Hepatic stellate cell (primary cell): ENCODE measurements at regions not wholly inside any gene's neighbourhood (a gene's known extent, or its start where the extent isn't known, plus 50 kb on each side); places are given as distances from the start of the nearest gene placed in this dataset.

Experiments used
- DNase-seq: peaks from one replicate; pipeline ENCODE4 v3.0.0; 2011; ENCODE audit warnings: low spot score

DNA sequence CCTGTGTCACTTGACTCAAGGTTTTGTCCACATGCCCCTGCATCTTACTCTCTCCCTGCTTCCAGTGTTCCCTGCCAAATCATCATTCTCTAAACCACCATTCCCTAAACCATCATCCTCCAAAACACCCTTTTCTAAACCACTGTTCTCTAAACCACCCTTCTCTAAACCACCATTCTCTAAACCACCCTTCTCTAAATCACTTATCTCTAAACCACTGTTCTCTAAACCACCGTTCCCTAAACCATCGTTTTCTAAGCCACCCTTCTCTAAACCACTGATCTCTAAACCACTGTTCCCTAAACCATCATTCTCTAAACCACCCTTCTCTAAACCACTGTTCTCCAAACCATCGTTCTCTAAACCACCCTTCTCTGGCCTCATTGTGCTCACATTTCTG is 142.1 kb downstream of the CXCL12 start:
- no peak for DNase-seq

DNA sequence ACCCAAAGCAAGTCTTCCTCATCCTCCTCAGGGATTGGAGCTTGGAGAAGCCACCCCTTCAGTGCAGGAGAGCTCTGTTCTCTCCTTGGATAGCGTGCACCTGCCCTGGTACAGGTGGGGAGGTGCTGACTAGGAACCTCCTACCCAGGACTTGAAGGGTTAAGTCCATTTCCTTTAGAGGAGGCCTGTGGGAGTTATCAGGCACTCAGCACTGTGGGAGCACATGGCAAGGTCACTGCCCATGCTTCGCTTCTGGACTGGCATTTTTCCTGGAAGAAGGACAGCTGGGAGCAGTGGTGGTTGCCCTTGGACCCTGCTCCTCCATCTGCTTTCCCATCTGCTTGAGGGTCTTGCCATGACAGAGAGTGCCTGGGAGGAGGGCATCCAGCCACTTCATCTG is 142.8 kb downstream of the CXCL12 start:
- DNase-seq, result no peak

DNA sequence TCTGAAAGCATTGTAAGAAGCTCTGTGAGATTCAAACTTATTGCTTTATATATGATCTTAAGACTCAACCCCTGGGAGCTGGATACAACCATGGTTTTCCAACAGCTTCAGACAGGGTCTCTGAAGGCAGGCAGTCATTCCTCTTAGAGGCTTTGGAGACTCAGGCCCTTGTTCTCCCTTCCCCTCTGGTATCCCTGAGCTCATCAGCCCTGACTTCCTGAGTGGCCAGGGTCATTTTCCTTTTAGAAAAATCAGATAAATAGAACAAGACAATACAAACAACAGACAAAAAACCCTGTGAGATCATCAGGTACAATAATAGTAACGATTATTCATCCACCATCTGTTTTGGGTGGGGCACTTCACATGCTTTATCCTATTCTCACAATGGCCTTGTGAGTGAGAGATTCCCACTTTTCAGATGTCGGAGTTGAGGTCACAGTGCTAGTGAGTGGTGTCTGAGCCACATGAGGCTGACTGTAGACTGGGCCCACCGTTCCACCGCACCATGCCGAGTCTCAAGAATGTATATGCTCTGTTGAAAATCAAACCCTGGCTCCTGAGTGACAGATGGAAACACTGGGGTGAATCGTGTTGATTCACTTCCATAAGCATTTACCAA is 144.2 kb downstream of the CXCL12 start:
- no peak for DNase-seq

DNA sequence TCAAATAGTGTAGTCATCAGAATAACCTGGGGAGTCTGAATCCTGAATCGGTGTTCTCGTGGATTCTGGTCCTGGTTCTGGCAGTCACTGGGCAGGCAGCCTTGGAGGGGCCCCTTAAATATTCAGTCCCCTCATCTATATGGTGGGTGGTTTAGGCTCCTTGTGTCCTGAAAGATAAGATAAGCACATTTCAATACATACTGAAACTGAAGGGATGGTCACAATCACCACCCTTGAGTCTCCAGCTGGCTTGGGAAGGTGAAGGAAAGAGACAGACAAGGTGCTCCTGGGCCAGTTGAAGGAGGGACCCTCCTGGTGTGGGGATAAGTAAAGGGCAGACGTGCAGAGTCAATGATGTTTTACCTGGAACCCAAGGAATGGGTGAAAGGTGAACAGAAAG is 146.7 kb downstream of the CXCL12 start:
- no peak for DNase-seq

DNA sequence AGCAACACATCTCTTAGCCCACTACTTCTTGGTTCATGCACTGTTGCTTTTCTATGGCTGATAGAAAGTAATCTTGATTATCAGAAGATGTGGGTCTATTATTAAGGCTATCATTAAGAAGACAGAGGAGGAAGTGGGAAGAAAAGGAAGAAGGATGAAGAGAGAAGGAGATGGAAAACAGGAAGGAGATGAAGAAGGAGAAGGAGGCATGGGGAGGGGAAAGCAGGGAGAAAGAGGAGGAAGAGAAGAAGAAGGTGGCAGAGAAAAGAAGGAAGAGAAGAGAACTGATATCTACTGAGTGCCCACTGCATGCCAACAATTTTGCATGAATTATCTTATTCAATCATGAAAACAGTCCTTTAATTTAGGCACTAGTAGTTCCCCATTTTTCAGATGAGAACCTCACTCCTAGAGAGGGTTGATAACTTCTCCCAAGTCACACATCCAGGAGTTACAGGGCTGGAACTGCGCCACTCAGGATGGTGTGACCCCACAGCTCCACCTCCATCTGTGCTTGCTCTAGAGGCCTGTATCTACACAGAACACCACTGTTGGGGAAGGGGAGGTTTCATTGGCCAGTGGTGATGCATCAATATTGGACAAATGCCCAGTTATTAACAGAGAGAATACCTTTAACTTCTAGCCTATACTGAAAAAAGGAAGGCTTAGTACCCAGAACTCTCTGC is 147.4 kb downstream of the CXCL12 start:
- no peak for DNase-seq

DNA sequence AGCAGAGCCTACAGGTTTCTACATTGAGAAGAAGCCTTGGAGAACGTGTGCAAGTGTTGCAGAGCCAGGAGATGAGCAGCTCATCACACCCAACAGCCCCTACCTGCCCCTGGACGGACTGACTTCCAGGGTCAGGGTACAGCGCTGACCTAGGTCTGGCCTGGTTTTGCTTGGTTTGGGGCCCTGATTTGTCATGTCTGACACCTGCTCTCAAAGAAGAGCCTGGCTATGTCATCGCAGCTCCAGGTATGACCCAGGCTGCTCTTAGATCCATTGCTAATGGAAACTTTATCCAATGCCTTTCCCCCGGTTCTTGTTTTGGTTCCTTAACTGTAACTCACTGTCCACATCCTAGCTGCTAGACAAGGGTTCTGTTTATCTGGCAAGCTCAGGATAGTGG is 149.5 kb downstream of the CXCL12 start:
- no peak for DNase-seq

DNA sequence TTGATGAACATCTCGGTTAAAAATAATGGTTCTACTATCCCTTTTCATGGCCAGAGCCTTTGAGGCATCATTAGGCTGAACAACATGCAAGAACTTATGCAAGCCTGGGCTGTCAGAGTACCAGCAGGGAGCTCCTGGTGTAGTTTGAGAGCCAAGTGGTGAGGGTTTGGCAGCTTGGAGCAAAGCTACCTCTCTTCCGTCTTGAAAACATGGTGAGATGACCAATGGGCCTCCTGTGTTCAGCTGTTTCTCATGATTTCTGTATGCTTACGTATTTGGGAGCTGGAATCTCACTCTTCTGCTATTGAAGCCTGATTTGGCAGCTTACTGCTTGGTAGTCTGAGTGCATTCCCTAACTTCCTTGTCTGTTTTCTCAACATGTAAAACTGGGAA is 150.4 kb downstream of the CXCL12 start:
- no peak for DNase-seq

DNA sequence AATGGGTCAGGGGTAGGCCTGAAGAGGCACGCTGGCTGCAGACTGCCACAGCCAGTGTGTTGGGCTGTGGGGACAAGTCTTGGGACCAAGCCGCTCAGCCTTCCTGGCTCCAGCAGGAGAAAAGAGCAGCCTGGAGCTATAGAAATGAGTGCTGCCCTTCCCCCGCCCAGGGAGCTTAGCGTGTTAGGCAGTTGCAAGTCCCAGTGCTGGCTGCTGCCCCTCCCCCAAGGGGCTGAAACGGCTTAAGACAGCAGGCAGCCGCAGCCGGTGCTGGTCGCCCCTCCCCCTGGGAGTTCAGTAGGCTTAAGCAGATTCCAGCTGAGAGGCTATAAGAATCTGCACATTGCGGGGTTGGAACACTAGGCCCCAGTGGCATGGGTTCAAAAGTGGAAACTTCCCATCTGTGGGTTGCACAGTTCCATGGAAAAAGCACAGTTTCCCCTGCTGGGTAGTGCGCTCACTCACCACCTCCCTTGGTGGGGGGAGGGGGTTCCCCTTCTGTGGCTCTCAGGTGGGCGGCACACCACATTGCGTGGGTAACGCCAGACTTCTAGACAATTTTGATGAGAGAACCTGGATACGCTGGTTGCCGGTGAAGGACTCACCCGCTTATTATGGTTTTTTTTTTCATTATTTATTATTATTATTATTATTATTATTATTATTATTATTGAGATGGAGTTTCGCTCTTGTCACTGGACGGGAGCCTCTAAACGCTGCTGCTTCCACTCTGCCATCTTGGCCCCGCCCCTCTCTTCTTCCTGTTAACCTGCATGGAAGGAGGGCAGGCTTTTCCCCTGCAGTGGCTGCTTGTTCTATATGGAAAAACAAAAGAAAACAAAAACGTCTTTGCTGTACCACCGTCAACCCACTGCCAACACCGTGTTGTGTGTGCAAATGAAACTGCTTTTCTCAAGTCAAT is 151.1 kb downstream of the CXCL12 start:
- no peak for DNase-seq

DNA sequence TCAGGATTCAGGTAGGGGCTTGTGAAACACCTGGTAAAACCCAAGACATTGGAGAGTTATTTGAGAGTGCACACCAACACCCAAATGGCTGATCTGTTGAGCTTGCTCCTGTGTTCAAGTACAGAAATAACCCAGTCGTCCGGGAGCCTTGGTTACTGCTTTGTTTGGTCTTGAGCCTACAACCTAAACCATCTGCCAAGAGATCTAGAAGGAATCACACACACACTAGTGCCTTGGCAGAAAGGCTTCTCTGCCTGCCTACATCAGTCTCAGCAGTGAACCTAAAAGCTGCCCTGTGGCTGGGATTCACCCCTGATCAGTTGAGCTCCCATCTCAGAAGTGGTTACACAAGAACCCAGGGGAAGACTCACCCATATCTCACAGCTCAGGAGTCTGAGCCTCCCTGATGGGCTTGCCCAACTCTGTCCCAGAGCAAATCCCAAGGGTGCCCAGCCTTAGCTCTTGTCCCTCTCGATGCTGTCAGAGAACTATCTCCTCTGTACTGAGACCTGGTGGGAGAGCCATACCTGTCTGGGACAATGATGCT is 167.6 kb downstream of the CXCL12 start:
- no peak for DNase-seq

DNA sequence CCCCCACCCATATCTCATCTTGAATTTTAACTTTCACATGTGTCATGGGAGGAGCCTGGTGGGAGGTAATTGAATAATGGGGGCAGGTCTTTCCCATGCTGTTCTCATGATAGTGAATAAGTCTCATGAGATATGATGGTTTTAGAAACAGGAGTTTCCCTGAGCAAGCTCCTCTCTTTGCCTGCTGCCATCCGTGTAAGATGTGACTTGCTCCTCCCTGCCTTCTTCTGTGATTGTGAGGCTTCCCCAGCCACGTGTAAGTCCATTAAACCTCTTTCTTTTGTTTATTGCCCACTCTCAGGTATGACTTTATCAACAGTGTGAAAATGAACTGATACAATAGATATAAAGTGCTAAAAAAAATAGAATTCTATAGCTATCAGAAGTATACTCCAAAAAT is 168.8 kb downstream of the CXCL12 start:
- no peak for DNase-seq

DNA sequence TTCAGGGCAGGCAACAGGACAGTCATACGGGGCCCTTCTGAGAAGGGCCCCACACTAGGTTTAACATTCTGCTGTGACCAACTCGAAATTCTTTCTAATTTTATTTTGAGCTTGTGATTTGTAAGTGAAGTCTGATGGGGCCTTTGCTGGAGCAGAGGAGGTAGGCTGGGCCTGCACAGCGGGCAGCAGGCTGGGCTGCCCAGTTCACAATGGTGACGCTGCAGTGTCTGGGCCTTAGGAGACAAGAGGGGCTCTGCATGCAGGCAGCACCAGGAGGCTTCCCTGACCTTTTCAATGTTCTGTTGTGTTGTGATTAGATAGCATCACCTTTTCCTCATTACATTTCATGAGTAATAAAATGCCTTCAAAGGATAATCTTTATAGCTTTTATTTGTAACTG is 175.1 kb downstream of the CXCL12 start:
- DNase-seq, result no peak

DNA sequence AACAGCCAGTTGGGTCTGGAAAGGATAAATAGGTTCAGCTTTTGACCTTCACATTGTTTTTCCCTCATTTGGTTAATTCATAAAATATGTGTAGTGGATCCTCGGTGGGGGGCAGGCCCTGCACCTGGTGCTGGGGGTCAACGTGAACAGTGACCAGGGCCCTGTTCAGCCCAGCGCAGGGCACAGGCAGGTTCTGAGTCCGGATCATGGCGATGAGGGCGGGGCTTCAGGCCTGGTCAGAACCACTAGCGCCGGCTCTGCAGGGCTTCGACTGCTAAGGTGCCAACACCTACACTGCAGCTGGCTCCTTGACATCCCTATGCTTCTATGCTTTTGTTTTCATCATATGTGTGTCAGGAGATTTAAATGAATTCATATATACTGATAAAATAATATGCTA is 177.7 kb downstream of the CXCL12 start:
- DNase-seq, result no peak

DNA sequence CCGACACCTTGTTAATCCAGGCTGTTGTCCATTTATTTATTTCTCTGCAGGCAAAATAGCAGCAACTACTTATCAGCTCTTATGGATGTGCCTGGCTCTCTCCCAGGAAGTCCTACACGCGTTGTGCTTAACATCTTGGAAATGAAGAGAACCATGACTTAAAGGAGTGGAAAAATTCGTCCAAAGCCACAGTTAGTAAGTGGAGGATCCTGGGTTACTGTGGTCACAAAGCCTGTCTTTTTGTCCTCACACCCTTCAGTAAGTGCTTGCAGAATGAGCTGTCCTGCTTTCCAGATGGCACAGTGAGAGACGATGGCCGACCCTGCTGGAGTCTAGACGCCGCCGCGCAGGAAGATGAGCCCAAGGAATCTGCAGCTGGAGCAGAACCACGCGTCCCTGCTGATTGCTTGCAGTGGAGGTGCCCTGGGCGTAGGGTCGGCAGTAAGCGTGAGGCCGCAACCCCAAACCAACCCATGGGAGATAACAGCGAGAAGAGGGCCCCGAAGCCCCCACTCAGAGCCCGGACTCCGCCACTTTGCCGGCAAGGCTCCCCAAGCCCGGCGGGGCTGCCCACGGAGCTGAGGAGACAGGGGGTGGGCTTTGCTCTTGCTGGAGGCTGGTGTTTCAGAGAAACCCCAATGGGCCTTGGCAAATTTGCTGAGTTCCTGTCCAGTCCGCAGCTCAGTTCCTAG is 178.6 kb downstream of the CXCL12 start:
- DNase-seq, result no peak

DNA sequence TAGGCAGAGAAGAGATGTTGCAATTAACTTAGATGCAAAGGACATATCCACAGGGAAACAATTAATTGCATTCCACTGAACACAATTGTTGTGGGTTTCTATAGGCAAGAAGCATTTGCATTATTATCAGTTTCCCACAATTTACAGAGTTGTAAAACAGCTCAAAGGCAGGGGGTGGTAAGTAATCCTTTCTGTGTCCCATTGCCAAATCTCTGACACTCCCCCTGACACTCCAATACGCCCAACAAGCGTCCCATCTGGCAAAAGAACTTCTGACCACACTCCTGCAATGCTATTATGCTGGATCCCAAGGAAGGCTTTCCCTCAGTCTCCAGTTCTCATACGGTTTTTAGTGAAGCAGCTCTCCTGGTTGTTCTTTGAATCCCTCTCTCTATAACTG is 179.8 kb downstream of the CXCL12 start:
- no peak for DNase-seq

DNA sequence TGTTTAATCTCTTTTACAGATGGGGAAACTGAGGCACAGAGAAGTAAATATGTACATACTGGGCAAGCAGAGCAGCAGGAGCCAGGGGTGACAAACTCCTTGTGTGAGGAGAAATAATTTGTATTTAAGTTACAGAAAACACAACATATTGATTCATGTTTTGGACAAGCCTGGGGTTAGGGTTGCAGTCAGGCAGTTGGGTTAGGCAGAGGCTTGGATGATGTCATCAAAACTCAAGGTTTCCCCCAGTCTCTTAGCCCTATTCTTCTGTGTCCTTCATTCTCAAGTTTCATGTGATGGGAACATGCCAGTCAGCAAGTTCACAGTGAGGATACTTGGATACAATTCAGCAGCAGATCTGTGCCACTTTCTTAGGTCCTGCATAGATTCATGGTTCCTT is 181.4 kb downstream of the CXCL12 start:
- DNase-seq, result no peak

DNA sequence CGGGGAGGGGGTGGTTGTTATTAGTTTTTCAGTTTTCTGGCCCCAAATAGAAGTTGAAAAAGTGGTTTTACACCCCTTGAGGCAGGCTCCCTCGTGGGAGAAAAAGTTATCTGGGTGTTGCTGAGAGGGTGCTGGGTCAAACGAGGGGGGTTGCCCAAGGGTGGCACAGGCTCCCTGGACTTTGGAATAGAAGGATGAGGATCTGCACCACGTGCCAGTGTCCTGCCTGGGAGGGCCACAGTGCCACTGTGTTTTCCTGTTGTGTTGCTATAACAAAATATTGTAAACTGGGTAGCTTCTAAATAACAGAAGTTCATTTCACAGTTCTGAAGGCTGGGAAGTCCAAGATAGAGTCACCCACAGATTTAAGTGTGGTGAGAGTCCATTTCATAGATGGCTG is 181.9 kb downstream of the CXCL12 start:
- no peak for DNase-seq

DNA sequence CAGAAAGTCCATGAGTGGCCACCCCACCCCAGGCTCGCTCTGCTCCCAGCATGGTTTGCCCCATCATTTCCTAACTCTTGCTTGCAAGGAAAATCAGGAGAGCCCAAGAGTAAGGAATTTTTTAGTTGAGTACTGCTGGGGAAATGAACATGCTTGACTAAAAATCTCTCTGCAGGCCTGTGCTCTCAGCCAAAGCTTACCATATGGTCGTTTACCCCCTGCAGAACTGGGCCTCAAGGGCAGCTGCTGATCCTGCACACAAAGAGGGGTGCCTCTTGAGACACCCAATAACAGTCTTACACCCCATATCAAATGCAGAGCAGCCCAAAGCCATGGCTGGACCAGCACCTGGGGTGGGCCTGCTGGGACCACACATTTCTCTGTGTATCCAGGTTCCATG is 183.2 kb downstream of the CXCL12 start:
- no peak for DNase-seq

DNA sequence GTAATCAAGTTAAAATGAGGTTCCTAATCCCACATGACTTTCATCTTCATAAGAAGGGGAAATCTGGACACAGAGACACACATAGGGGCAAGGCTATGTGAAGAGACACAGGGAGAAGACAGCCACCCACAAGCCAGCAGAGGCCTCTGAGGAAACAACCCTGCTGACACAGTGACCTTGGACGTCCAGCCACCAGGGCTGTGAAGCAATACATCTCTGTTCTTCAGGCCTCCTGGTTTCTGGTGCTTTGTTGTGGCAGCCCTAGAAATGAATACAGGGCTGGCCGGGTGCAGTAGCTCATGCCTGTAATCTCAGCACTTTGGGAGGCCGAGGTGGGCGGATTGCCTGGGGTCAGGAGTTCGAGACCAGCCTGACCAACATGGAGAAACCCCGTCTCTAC is 183.9 kb downstream of the CXCL12 start:
- DNase-seq, result no peak

DNA sequence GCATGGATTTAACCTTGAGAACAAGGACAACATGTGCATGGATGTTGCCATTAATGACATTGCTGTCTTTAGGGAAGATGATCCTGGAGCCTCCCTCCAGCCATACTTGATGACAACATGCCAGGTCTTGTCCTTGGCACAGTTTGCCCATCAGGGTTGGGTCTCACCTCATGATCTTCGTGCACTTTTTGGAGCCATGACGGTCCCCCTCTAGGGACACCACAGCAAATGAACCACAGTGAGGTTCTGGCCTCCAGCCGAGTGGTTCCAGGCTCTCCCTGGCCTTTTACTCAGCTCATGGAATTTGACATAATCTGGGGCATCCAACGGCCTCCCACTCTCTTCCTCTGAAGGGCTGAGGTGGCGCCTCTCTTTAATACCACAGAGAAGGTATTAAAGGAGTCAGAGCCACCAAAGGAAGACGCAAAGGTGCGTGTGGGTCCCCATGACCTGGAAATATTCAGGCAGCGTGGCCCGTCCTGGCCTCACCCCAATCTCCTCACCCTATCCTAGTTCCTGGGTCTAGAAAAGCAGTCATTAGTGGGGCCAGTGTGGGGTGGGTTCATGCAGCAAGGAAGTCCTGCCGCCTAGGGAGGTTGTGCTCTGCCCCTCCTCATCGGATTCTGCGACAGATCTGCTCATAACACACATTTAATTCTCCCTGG is 184.8 kb downstream of the CXCL12 start:
- DNase-seq, result no peak

DNA sequence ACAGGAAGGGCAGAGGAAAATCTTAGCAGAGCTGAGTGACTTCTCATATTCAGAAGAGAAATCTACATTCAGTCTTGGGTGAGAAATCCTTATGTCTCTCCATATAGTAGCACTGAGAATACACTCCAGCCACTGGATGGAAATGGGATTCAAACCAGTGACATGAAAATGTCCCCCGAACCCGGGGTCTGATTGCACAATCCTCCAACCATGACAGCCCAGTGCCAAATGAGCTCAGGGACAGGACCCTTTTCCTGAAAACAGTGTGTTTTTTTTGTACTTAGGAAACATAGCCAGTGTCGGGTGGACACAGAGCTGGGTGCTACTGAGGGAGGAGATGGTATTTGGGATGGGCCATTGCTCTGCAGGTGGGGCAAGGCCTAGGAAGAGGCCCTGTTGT is 185.6 kb downstream of the CXCL12 start:
- DNase-seq, result no peak

DNA sequence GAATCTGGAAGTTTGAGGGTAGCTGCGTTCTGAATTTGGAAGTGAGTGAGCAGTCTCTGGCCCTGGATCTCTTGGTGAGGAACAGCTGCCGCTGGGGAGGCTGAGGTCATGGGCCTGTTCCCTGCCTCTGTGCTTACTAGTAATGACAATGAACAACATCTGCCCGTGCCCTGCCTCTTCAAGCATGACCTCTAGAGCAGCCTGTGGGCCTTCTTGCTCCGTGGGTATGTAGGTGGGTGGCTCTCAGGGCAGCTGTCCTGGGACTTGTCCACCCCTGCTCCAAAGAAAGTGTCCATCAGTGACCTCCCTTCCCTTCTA is 186.2 kb downstream of the CXCL12 start:
- DNase-seq, result no peak
